GM20000 (cell line): ENCODE measurements at regions not wholly inside any gene's neighbourhood (a gene's known extent, or its start where the extent isn't known, plus 50 kb on each side); places are given as distances from the start of the nearest gene placed in this dataset.

Experiments used
- DNase-seq: peaks from one replicate; pipeline ENCODE4 v3.0.0; 2012; ENCODE audit warnings: low spot score
- TF ChIP-seq, protein P1 (sequence below): IDR thresholded peaks from 2 replicates; pipeline ENCODE4 v1.5.1; 2012; ENCODE audit warnings: mild to moderate bottlenecking, control low read depth; ENCODE audit errors: extremely low read depth, missing control alignments

- no peak for DNase-seq
- TF ChIP-seq, protein P1, sequence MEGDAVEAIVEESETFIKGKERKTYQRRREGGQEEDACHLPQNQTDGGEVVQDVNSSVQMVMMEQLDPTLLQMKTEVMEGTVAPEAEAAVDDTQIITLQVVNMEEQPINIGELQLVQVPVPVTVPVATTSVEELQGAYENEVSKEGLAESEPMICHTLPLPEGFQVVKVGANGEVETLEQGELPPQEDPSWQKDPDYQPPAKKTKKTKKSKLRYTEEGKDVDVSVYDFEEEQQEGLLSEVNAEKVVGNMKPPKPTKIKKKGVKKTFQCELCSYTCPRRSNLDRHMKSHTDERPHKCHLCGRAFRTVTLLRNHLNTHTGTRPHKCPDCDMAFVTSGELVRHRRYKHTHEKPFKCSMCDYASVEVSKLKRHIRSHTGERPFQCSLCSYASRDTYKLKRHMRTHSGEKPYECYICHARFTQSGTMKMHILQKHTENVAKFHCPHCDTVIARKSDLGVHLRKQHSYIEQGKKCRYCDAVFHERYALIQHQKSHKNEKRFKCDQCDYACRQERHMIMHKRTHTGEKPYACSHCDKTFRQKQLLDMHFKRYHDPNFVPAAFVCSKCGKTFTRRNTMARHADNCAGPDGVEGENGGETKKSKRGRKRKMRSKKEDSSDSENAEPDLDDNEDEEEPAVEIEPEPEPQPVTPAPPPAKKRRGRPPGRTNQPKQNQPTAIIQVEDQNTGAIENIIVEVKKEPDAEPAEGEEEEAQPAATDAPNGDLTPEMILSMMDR, result no peak
Observed at GRCh38 chr9:1909322-1909721, 105.8 kb upstream of the SMARCA2 start.

DNA sequence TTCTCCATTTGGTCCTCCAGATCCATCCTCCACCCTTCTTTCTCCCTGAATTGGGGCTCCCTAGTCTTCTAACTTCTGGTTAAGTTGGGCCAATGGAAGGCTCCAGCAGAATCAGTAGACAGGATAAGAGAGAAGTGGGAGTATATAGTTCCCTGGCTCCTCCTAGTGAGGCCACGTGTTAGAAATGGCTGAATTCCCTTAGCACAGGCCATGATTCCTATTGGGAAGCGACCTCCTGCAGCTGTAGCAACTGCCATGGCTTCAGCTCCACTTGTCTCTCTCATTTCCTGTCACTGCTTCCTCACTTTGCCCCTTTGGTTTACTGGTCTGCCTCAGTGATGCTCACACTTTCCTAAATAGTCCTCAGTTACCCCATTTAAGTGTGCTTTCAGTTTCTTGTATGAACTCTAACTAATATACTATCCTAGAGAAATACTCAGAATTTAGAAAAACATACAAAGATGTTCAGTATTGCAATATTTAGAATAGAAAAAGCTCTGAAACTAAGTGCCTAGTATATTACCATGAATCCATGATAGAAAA lies 104.8 kb upstream of the SMARCA2 start:
- DNase-seq, result no peak
- TF ChIP-seq, protein P1, result no peak

- DNase-seq, result no peak
Observed at GRCh38 chr9:1913631-1914330, 101.4 kb upstream of the SMARCA2 start.

DNA sequence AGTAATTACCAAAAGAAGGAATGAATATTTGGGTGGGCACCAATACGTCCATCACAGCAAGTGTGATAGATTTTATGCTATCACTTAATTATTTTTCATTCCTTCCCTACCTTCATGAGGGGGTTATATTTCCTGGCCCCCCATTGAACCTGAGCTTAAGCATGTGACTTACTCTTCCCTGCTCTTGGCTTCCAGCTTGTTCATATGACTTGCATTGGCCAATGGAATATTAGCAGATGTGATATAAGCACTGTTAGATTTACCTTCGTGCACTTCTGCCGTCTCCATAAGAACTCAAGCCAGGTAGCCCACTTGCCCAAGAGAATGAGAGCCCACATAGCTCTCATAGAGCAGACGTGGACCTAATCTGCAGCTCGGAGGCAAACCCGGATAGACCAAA lies 99.1 kb upstream of the SMARCA2 start:
- TF ChIP-seq, protein P1, result no peak
- no peak for DNase-seq

More at GRCh38 chr9:1913631-1914330, 101.4 kb upstream of the SMARCA2 start:
- TF ChIP-seq, protein P1, result no peak

DNA sequence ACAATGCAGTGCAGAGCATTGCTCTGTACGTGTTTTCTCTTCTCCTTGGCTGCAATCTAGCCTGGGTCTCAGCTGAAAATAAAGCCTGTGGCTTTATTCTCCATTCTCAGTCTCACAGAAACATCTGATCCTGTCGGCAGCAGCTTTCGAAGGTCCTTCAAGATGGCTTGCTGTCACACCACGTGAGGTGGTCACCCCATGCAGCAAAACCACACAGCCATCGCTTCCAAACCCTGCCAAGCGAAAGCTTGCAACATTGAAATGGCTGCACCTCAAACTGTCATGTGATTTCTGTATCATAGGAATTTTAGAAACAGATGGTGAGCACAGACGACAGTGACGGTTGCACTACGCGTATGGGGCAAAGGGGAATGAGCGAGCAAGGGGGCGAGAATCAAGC lies 98.5 kb upstream of the SMARCA2 start:
- TF ChIP-seq, protein P1, result no peak
- DNase-seq, result no peak

GRCh38 chr9:1917396-1917935 lies 97.7 kb upstream of the SMARCA2 start:
- DNase-seq, result no peak
- TF ChIP-seq, protein P1, result no peak

- TF ChIP-seq, protein P1, result no peak
- no peak for DNase-seq
Observed at GRCh38 chr9:1918108-1918507, 97.0 kb upstream of the SMARCA2 start.
